ENCODE measurements at regions not wholly inside any gene's neighbourhood (a gene's known extent, or its start where the extent isn't known, plus 50 kb on each side); places are given as distances from the start of the nearest gene placed in this dataset.
A peak's percentile ranks its signal among the peaks of the same experiment; 100 is the strongest.

DNA sequence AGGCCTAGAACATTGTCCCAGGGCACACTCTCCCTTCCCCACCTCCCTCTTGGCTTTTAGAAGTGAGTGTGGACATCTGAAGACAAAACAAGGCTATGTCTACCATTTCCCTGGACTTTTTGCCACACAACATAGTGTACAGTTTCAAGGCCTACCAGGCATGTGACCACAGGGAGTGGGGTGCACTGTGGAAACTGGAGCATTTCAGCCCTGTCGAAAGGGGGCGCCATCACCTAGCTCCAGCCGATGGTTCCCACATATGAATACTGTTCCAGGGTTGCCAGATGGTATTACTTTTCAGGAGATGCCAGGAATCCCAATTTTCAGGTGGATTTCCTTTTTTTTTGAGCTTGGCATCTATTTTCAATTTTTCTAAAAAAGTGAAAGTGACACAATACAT, 140.7 kb downstream of the KATNIP start:
- no peaks in the 10 kb centered on the region for H3K9me3 Mint-ChIP-seq (ENCODE audit: low read depth)
- H3K4me1 Mint-ChIP-seq (ENCODE audit: low read depth), result peaks cover 17% of the 10 kb centered on the region
- no peak for DNase-seq (ENCODE audit: low spot score)
- no peak overlapping the region for H3K27ac Mint-ChIP-seq (ENCODE audit: unreplicated experiment)
- TF ChIP-seq, protein P1, sequence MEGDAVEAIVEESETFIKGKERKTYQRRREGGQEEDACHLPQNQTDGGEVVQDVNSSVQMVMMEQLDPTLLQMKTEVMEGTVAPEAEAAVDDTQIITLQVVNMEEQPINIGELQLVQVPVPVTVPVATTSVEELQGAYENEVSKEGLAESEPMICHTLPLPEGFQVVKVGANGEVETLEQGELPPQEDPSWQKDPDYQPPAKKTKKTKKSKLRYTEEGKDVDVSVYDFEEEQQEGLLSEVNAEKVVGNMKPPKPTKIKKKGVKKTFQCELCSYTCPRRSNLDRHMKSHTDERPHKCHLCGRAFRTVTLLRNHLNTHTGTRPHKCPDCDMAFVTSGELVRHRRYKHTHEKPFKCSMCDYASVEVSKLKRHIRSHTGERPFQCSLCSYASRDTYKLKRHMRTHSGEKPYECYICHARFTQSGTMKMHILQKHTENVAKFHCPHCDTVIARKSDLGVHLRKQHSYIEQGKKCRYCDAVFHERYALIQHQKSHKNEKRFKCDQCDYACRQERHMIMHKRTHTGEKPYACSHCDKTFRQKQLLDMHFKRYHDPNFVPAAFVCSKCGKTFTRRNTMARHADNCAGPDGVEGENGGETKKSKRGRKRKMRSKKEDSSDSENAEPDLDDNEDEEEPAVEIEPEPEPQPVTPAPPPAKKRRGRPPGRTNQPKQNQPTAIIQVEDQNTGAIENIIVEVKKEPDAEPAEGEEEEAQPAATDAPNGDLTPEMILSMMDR (IDR thresholded peaks at IDR 0.05), result peak; percentile 63
- no peak overlapping the region for H3K4me3 Mint-ChIP-seq (ENCODE audit: unreplicated experiment)
- no peaks in the 10 kb centered on the region for H3K36me3 Mint-ChIP-seq (ENCODE audit: low read depth)
- H3K27me3 Mint-ChIP-seq (ENCODE audit: low read depth), result no peaks in the 10 kb centered on the region

DNA sequence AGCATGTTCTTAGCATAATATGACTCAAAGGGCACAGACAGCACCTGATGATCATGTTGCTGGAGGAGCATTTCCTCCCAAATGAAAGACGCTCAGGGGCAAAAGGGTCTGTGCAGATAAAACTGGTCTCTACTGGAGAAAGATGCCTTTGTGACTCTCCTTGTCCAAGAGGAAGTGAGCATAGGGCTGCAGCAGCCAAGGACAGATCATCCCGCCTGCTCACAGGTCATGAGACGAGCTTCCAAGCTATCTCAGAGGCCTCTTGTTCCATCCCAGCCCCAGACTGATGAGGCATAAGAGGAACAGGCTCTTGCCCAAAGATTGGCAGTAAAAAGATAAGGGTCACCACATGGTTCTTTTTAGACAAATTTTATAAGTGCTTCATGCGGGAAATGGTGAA, 141.8 kb downstream of the KATNIP start:
- TF ChIP-seq, protein P1 (IDR thresholded peaks at IDR 0.05), result no peak
- Mint-ChIP-seq H3K4me1 (ENCODE audit: low read depth) (peaks cover 6% of the 10 kb centered on the region), H3K27me3 (ENCODE audit: low read depth) (no peaks in the 10 kb centered on the region), H3K27ac (ENCODE audit: unreplicated experiment) (no peak overlapping the region), H3K9me3 (ENCODE audit: low read depth) (peaks cover 2% of the 10 kb centered on the region), H3K36me3 (ENCODE audit: low read depth) (peaks cover 2% of the 10 kb centered on the region), H3K4me3 (ENCODE audit: unreplicated experiment) (no peak overlapping the region)
- no peak for DNase-seq (ENCODE audit: low spot score)

DNA sequence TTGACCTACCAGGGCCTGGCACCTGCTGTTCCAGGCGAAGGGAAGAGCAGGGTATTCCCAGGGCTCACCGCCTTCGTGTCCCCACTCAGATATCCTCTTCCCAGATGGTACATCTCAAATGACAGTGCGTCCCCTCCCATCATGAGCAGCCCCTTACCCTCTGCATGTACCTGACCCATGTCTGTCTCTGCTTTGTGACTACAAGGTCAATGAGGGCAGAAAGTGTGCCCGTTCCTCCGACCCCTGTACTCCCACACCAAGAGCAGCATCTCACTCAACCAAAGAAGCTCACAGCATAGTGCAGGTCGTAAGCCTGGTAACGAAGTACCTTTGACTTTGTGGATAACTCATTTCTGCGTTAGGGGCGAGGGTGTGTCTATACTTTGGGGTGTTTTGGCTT, 142.6 kb downstream of the KATNIP start:
- Mint-ChIP-seq H3K36me3 (ENCODE audit: low read depth) (peaks cover 2% of the 10 kb centered on the region), H3K4me1 (ENCODE audit: low read depth) (peaks cover 3% of the 10 kb centered on the region), H3K4me3 (ENCODE audit: unreplicated experiment) (no peak overlapping the region), H3K9me3 (ENCODE audit: low read depth) (peaks cover 2% of the 10 kb centered on the region), H3K27ac (ENCODE audit: unreplicated experiment) (no peak overlapping the region), H3K27me3 (ENCODE audit: low read depth) (no peaks in the 10 kb centered on the region)
- DNase-seq (ENCODE audit: low spot score), result peak; percentile 32
- TF ChIP-seq, protein P1 (IDR thresholded peaks at IDR 0.05), result no peak

DNA sequence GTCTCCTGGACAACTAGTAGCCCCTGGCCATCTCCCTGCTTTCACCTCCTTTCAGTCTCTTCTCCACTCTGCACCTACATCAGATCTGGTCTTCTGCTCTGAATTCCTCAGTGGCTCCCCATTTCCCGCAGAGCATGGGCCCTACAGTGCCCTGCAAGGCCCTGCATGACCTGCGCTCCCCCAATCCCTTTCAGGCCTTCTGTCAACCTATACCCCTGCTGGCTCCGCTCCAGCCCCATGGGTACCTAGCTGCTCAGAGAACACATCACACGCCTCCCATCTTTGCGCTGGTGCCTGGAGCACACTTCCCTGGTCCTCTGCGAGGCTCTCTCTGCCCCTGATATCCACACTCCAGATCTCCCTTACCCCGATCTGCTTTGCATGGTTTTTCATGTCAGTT, 145.2 kb downstream of the KATNIP start:
- Mint-ChIP-seq H3K36me3 (ENCODE audit: low read depth) (peaks cover 8% of the 10 kb centered on the region), H3K9me3 (ENCODE audit: low read depth) (peaks cover 2% of the 10 kb centered on the region), H3K4me3 (ENCODE audit: unreplicated experiment) (no peak overlapping the region), H3K4me1 (ENCODE audit: low read depth) (peaks cover 6% of the 10 kb centered on the region), H3K27ac (ENCODE audit: unreplicated experiment) (no peak overlapping the region), H3K27me3 (ENCODE audit: low read depth) (no peaks in the 10 kb centered on the region)
- TF ChIP-seq, protein P1 (IDR thresholded peaks at IDR 0.05), result no peak
- peak; percentile 58 for DNase-seq (ENCODE audit: low spot score)

DNA sequence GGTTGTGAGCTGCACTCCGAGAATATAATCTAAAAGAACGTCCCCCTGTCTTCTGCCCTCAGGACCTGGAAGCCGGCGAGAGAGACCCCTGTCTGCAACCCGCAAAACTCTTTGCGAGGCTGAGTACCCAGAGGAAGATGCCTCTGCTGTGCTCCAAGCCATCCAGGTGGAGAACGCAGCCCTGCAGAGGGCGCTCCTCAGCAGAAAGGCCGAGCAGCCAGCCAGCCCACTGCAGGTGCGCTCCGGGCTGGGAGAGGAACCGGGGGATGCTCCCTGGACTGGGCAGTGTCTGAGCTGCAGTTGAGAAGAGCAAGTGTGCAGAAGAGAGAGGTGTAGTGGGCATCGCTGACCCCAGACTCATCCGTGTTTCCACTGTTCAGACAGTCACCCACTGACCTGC, 148.3 kb downstream of the KATNIP start:
- Mint-ChIP-seq H3K9me3 (ENCODE audit: low read depth) (peaks cover 2% of the 10 kb centered on the region), H3K27ac (ENCODE audit: unreplicated experiment) (no peak overlapping the region), H3K36me3 (ENCODE audit: low read depth) (peaks cover 8% of the 10 kb centered on the region), H3K4me1 (ENCODE audit: low read depth) (peaks cover 11% of the 10 kb centered on the region), H3K4me3 (ENCODE audit: unreplicated experiment) (no peak overlapping the region), H3K27me3 (ENCODE audit: low read depth) (no peaks in the 10 kb centered on the region)
- peak; percentile 62 for DNase-seq (ENCODE audit: low spot score)
- TF ChIP-seq, protein P1 (IDR thresholded peaks at IDR 0.05), result peak; percentile 54
